ENCODE measurements at regions not wholly inside any gene's neighbourhood (a gene's known extent, or its start where the extent isn't known, plus 50 kb on each side); places are given as distances from the start of the nearest gene placed in this dataset.

GRCh38 chr15:98506711-98507110, 141.6 kb upstream of the IGF1R start:
- no peak overlapping the region for H3K4me3 ChIP-seq (ENCODE audit: low read length)
- no peak for TF ChIP-seq CTCF (conservative IDR thresholded peaks at IDR 0.05; ENCODE audit: low read depth, low read length)
- no peak for DNase-seq (ENCODE audit: low read depth)

- no peak overlapping the region for H3K4me3 ChIP-seq (ENCODE audit: low read length)
- no peak for DNase-seq (ENCODE audit: low read depth)
- no peak for TF ChIP-seq CTCF (conservative IDR thresholded peaks at IDR 0.05; ENCODE audit: low read depth, low read length)
These were observed 134.8 kb upstream of the IGF1R start for GRCh38 chr15:98513428-98513986.

GRCh38 chr15:98514034-98514622, 134.2 kb upstream of the IGF1R start:
- no peak overlapping the region for H3K4me3 ChIP-seq (ENCODE audit: low read length)

GRCh38 chr15:98518823-98519561, 129.3 kb upstream of the IGF1R start:
- peak; percentile 26 for DNase-seq (ENCODE audit: low read depth)
- TF ChIP-seq CTCF (conservative IDR thresholded peaks at IDR 0.05; ENCODE audit: low read depth, low read length) = peak; percentile 76
- H3K4me3 ChIP-seq (ENCODE audit: low read length) = no peak overlapping the region

More at GRCh38 chr15:98514034-98514622, 134.2 kb upstream of the IGF1R start:
- TF ChIP-seq CTCF (conservative IDR thresholded peaks at IDR 0.05; ENCODE audit: low read depth, low read length) = no peak
- no peak for DNase-seq (ENCODE audit: low read depth)

GRCh38 chr15:98519767-98520550, 128.4 kb upstream of the IGF1R start:
- no peak for TF ChIP-seq CTCF (conservative IDR thresholded peaks at IDR 0.05; ENCODE audit: low read depth, low read length)
- H3K4me3 ChIP-seq (ENCODE audit: low read length) = no peak overlapping the region
- DNase-seq (ENCODE audit: low read depth) = no peak

GRCh38 chr15:98522127-98522526, 126.2 kb upstream of the IGF1R start:
- no peak for DNase-seq (ENCODE audit: low read depth)
- no peak for TF ChIP-seq CTCF (conservative IDR thresholded peaks at IDR 0.05; ENCODE audit: low read depth, low read length)
- H3K4me3 ChIP-seq (ENCODE audit: low read length) = no peak overlapping the region

Data from retinal pigment epithelial cell (primary cell).